Uterus (tissue), 3 donors: ENCODE measurements at regions not wholly inside any gene's neighbourhood (a gene's known extent, or its start where the extent isn't known, plus 50 kb on each side); places are given as distances from the start of the nearest gene placed in this dataset.

ENCODE experiments used
- DNase-seq, 2 donors: peaks; one replicate each; pipeline ENCODE4 v3.0.0-alpha.2; 2019 to 2020
- H3K27ac ChIP-seq, 2 donors: fragments of 200-600 bp; sonication (generic); 1 replicate in 1 of 2; 2 replicates in 1 of 2; pipeline ENCODE4 v1.5.1; 2016 to 2018
- H3K27me3 ChIP-seq, 2 donors: fragments of 200-600 bp; sonication (generic); one replicate each; pipeline ENCODE4 v1.5.1; 2018 to 2019; ENCODE audit warnings: control low read depth in 1 of 2
- H3K36me3 ChIP-seq, 2 donors: fragments of 200-600 bp; sonication (generic); one replicate each; pipeline ENCODE4 v1.5.1; 2019; ENCODE audit warnings: control low read depth in 1 of 2
- H3K4me1 ChIP-seq, 2 donors: fragments of 200-600 bp; sonication (generic); one replicate each; pipeline ENCODE4 v1.5.1; 2018 to 2019; ENCODE audit warnings: control low read depth in 1 of 2
- H3K4me3 ChIP-seq, 2 donors: fragments of 200-600 bp; sonication (generic); 1 replicate in 1 of 2; 2 replicates in 1 of 2; pipeline ENCODE4 v1.5.1; 2018 to 2019; ENCODE audit warnings: mild to moderate bottlenecking in 1 of 2
- H3K9me3 ChIP-seq, 2 donors: fragments of 200-600 bp; sonication (generic); one replicate each; pipeline ENCODE4 v1.5.1; 2019; ENCODE audit warnings: control low read depth in 1 of 2
- POLR2A ChIP-seq, 2 donors: fragments of 450-650 bp; IDR thresholded peaks; one replicate each; pipeline ENCODE4 v1.6.1; 2016; ENCODE audit warnings: antibody characterized with exemption in 2 of 2, mild to moderate bottlenecking in 1 of 2, moderate library complexity in 1 of 2
- intact Hi-C: fragments of 100-400 bp; cut with DNase I; formaldehyde crosslinking; loops from one replicate; pipeline ENCODE4 v1.15.1; 2023; ENCODE audit warnings: low total_unique reads
- TF ChIP-seq, protein P1 (sequence below), 4 experiments: fragments of 200-600 bp in 2 of 4; fragments of 450-650 bp in 2 of 4; sonication (generic) in 2 of 4; IDR thresholded peaks; one replicate each; pipeline ENCODE4 v1.5.1; 2016 to 2019; ENCODE audit warnings: antibody characterized with exemption in 4 of 4, mild to moderate bottlenecking in 2 of 4, moderate library complexity in 1 of 4
- donor health status: DM: yes; HTN: yes; CAD: no.

DNA sequence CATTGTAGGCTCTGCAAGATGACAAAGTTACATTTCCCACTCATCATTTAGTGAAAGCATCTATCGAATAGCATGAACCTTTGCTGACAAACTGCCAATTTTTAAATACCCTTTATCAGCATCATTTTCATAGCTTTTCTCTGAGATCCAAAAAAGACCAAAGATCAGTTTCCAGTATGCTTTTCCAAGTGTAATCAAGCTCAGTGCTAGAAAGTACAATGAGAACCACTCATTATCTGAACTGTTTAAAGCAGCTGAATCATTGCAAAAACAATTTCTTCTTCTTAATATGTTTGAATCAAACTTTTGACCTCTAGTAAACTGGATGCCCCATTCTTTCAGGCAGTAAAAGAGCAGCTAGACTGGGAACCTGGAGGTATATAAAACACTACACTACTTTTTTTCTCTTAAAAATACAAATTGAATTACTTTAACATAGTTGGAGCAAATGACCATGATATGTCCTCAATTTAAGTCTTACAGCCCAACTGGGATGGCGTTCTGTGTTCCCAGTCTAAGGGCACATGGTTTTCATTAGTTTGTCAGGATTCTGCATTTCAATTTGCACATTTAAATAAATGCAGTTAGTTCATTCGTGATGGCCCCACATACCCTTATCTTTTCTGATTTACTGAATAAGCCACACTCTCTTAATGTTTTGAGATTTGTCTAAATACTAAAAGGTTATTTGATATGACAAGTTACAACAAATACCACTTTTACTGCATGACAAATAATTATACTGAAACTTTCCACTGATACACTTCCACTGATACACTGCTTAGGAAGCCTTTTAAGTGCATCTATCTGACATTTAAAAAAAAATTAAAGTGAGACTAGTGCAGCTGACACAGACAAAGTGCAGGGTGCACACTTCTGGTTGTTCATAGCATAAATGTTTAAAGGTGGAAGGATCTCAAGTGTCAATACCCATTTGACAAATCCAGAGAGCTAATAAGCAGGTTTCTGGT is 146.0 kb upstream of the FRMD4B start:
- Histone ChIP-seq H3K36me3 (no peaks in the 10 kb centered on the region), H3K27me3 (no peaks in the 10 kb centered on the region), H3K27ac (no peak overlapping the region), H3K9me3 (no peaks in the 10 kb centered on the region), H3K4me1 (no peaks in the 10 kb centered on the region), H3K4me3 (no peak overlapping the region)
- TF ChIP-seq, protein P1, sequence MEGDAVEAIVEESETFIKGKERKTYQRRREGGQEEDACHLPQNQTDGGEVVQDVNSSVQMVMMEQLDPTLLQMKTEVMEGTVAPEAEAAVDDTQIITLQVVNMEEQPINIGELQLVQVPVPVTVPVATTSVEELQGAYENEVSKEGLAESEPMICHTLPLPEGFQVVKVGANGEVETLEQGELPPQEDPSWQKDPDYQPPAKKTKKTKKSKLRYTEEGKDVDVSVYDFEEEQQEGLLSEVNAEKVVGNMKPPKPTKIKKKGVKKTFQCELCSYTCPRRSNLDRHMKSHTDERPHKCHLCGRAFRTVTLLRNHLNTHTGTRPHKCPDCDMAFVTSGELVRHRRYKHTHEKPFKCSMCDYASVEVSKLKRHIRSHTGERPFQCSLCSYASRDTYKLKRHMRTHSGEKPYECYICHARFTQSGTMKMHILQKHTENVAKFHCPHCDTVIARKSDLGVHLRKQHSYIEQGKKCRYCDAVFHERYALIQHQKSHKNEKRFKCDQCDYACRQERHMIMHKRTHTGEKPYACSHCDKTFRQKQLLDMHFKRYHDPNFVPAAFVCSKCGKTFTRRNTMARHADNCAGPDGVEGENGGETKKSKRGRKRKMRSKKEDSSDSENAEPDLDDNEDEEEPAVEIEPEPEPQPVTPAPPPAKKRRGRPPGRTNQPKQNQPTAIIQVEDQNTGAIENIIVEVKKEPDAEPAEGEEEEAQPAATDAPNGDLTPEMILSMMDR (IDR thresholded peaks at IDR 0.05): no peak
- no peak for TF ChIP-seq POLR2A (IDR thresholded peaks at IDR 0.05)
- no peak for DNase-seq
- intact Hi-C loops: no loop called here

DNA sequence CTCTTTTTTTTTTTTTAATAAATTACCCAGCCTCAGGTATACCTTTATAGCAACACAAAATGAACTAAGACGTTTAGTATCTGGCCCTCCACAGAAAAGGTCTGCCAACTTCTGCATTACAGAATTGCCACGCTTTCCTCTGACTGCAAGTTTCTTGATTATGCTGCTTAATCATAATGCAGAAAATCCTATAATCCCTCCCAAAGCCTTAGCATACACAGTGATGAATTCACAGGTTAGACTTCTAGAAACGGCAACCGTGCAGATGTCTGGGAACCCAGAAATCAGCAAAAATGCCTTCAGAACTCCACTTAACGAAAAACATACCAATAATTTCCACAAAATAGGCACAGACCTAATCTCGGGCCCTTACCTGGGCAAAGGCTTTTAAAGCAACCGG is 144.7 kb upstream of the FRMD4B start:
- DNase-seq: no peak
- H3K27ac ChIP-seq: no peak overlapping the region
- no peaks in the 10 kb centered on the region for H3K27me3 ChIP-seq
- TF ChIP-seq, protein P1 (IDR thresholded peaks at IDR 0.05): no peak
- TF ChIP-seq POLR2A (IDR thresholded peaks at IDR 0.05): no peak
- H3K9me3 ChIP-seq: no peaks in the 10 kb centered on the region
- no peaks in the 10 kb centered on the region for H3K36me3 ChIP-seq
- intact Hi-C loops: no loop called here
- H3K4me1 ChIP-seq: no peaks in the 10 kb centered on the region
- H3K4me3 ChIP-seq: no peak overlapping the region

DNA sequence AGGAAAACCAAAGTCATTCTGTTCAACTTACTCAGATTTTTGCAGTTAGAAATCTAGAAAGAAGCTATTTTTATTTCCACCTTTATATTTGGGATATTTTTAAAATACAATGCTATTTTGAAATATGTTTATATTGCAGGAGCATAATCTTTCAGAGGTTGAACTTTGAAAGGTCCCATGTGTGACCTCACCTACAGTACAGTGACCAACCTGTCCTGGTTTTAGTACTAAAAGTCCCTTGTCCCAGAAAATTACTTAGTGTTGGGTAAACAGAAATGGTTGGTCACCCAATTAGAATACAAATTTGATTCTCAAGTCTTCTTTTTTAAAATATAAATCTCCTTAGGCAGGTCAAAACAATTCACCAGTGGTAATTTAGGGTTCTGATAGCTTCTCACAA is 141.6 kb upstream of the FRMD4B start:
- H3K27ac ChIP-seq: no peak overlapping the region
- no peaks in the 10 kb centered on the region for H3K9me3 ChIP-seq
- DNase-seq: no peak
- H3K36me3 ChIP-seq: no peaks in the 10 kb centered on the region
- no peaks in the 10 kb centered on the region for H3K27me3 ChIP-seq
- H3K4me1 ChIP-seq: no peaks in the 10 kb centered on the region
- H3K4me3 ChIP-seq: no peak overlapping the region
- TF ChIP-seq POLR2A (IDR thresholded peaks at IDR 0.05): no peak
- TF ChIP-seq, protein P1 (IDR thresholded peaks at IDR 0.05): no peak
- intact Hi-C loops: no loop called here

DNA sequence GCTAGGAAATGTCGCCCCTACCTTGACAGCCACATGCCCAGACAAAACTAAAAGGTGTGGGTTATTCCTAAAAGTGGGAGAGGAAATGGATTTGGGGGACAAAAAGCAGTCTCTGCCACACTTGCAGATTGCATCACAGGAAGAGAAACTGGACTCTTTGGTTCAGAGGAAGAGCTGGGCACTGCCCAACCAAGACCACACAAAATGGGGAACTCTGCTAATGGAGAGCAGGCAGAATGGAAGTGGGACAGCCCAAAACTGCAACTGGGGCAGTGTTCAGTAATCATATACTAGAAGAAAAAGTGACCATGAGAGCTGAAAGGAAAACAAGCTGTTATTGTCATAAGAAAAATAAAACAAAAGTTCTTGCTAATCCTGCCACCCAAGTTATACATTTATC is 138.9 kb upstream of the FRMD4B start:
- intact Hi-C loops: no loop called here
- Histone ChIP-seq H3K4me1 (no peaks in the 10 kb centered on the region), H3K36me3 (no peaks in the 10 kb centered on the region), H3K27ac (no peak overlapping the region), H3K4me3 (no peak overlapping the region), H3K27me3 (no peaks in the 10 kb centered on the region), H3K9me3 (no peaks in the 10 kb centered on the region)
- TF ChIP-seq POLR2A (IDR thresholded peaks at IDR 0.05): no peak
- TF ChIP-seq, protein P1 (IDR thresholded peaks at IDR 0.05): no peak
- no peak for DNase-seq

DNA sequence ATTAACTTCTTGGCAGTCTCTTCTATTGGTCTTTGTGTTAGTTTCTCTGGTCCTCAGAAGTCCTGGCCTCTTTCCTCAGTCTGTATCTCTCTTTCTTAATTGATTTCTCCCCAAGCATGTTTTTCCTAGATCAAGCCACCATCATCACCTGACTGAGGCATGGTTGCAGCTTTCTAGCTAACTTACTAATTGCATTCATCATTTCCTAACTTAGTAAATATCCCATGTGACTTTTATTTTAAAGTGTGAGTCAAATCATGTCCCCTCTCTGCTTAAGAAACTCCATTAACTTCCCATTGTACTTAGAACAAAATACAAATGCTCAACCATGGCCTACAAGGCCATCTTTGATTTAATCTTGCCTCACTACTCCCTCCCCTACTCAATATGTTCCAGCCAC is 135.4 kb upstream of the FRMD4B start:
- no peaks in the 10 kb centered on the region for H3K9me3 ChIP-seq
- intact Hi-C loops: no loop called here
- H3K27ac ChIP-seq: no peak overlapping the region
- H3K4me1 ChIP-seq: no peaks in the 10 kb centered on the region
- H3K27me3 ChIP-seq: no peaks in the 10 kb centered on the region
- TF ChIP-seq, protein P1 (IDR thresholded peaks at IDR 0.05): no peak
- TF ChIP-seq POLR2A (IDR thresholded peaks at IDR 0.05): no peak
- no peak for DNase-seq
- H3K4me3 ChIP-seq: no peak overlapping the region
- H3K36me3 ChIP-seq: no peaks in the 10 kb centered on the region
